GM12878 (cell line): ENCODE measurements at regions not wholly inside any gene's neighbourhood (a gene's known extent, or its start where the extent isn't known, plus 50 kb on each side); places are given as distances from the start of the nearest gene placed in this dataset.

ENCODE experiments used
- ATAC-seq: fragments of 200-7000 bp; cut with Tn5 transposase; 3 replicates; pipeline ENCODE4 v1.9.1; 2020; ENCODE audit warnings: mild to moderate bottlenecking, moderate library complexity
- BruUV-seq: library from RNA; stranded (reverse); fragments of 400-500 nt; replicated peaks from 2 replicates; lab custom pipeline; 2021; lab: Mats Ljungman, UMichigan
- CTCF ChIA-PET: fragments of 300-600 bp; sonication (Branson Sonifier 250); formaldehyde crosslinking; extraction: SDS; loops from one replicate; lab custom pipeline; 2021; ENCODE audit warnings: inconsistent platforms; lab: Yijun Ruan, JAX
- POLR2A ChIA-PET: fragments of 350-600 bp; formaldehyde crosslinking; extraction: SDS; loops from one replicate; lab custom pipeline; 2021; ENCODE audit warnings: inconsistent platforms; lab: Charles Lee
- RAD21 ChIA-PET: fragments of 300-600 bp; sonication (Branson Sonifier 250); formaldehyde crosslinking; loops from one replicate; lab custom pipeline; 2023; ENCODE audit warnings: antibody characterized with exemption; ENCODE audit not compliant: unreplicated experiment; lab: Charles Lee
- SMC1A ChIA-PET: fragments of 300-600 bp; sonication (Branson Sonifier 250); formaldehyde crosslinking; loops from one replicate; lab custom pipeline; 2023; ENCODE audit not compliant: unreplicated experiment, uncharacterized antibody; lab: Charles Lee
- DNase-seq: peaks from one replicate; pipeline ENCODE4 v3.0.0-alpha.2; 2011; ENCODE audit warnings: low read depth, low spot score
- FAIRE-seq: peaks from 3 replicates; lab custom pipeline; 2011; peaks lifted over from hg19 to GRCh38; lab: Jason Lieb, UNC
- H2AFZ ChIP-seq: 2 replicates; pipeline ENCODE4 v1.6.0; 2011; ENCODE audit warnings: low read depth, low read length, control low read depth; ENCODE audit not compliant: control insufficient read depth
- H3K27ac ChIP-seq: 2 replicates; pipeline ENCODE4 v1.5.1; 2011; ENCODE audit warnings: control low read depth; ENCODE audit not compliant: control insufficient read depth, insufficient read depth
- H3K27me3 ChIP-seq, 2 experiments: replicated peaks in 1 of 2; 2 replicates each; pipeline versions ENCODE4 v1.6.0 to v1.6.1; 2011; ENCODE audit warnings: low read length in 1 of 2; ENCODE audit not compliant: control insufficient read depth in 2 of 2, insufficient read depth in 2 of 2
- H3K36me3 ChIP-seq, 2 experiments: 2 replicates each; pipeline ENCODE4 v1.5.1; 2011; ENCODE audit warnings: low read length in 1 of 2; ENCODE audit not compliant: control insufficient read depth in 2 of 2, insufficient read depth in 2 of 2
- H3K4me1 ChIP-seq: 2 replicates; pipeline ENCODE4 v1.6.1; 2011; ENCODE audit warnings: mild to moderate bottlenecking, low read length, moderate library complexity, mixed read lengths; ENCODE audit not compliant: control insufficient read depth, insufficient read depth
- H3K4me2 ChIP-seq: 2 replicates; pipeline ENCODE4 v1.6.0; 2011; ENCODE audit warnings: control low read depth; ENCODE audit not compliant: control insufficient read depth, insufficient read depth
- H3K4me3 ChIP-seq: fragments of 200-600 bp; sonication (generic); 2 replicates; pipeline ENCODE4 v1.5.1; 2016
- H3K79me2 ChIP-seq: 2 replicates; pipeline ENCODE4 v1.6.0; 2011; ENCODE audit warnings: low read length; ENCODE audit not compliant: control insufficient read depth, insufficient read depth
- H3K9ac ChIP-seq: 2 replicates; pipeline ENCODE4 v1.8.0; 2011; ENCODE audit warnings: low read length, control low read depth, mixed read lengths; ENCODE audit not compliant: control insufficient read depth, insufficient read depth
- H3K9me3 ChIP-seq: replicated peaks from 3 replicates; pipeline ENCODE4 v1.5.1; 2011; ENCODE audit warnings: mild to moderate bottlenecking, low read length; ENCODE audit not compliant: control insufficient read depth, insufficient read depth
- H4K20me1 ChIP-seq: 2 replicates; pipeline ENCODE4 v1.6.0; 2011; ENCODE audit not compliant: control insufficient read depth, insufficient read depth
- CBX5 ChIP-seq: sonication (generic); IDR thresholded peaks from 2 replicates; pipeline ENCODE4 v1.6.1; 2016; ENCODE audit warnings: low read depth, moderate library complexity, mild to moderate bottlenecking, inconsistent platforms
- CREM ChIP-seq: IDR thresholded peaks from 2 replicates; pipeline ENCODE4 v1.6.1; 2014; ENCODE audit warnings: antibody characterized with exemption, low read depth
- HDAC6 ChIP-seq: fragments of 200-600 bp; sonication (generic); IDR thresholded peaks from one replicate; pipeline ENCODE4 v1.8.0; 2017; ENCODE audit warnings: antibody characterized with exemption; ENCODE audit not compliant: unreplicated experiment
- MTA3 ChIP-seq: IDR thresholded peaks from 2 replicates; pipeline ENCODE4 v1.6.1; 2012; ENCODE audit warnings: low read length, inconsistent platforms, borderline replicate concordance
- NBN ChIP-seq: fragments of 450-650 bp; IDR thresholded peaks from 2 replicates; pipeline ENCODE4 v1.6.1; 2016
- RB1 ChIP-seq: fragments of 450-650 bp; formaldehyde crosslinking; IDR thresholded peaks from 2 replicates; pipeline ENCODE4 v1.6.1; 2017; ENCODE audit warnings: mild to moderate bottlenecking, borderline replicate concordance
- RELA ChIP-seq: fragments of 450-650 bp; IDR thresholded peaks from 2 replicates; pipeline ENCODE4 v1.8.0; 2014; ENCODE audit warnings: borderline replicate concordance; ENCODE audit not compliant: partially characterized antibody
- SIX5 ChIP-seq: IDR thresholded peaks from 2 replicates; pipeline ENCODE4 v1.6.1; 2011; ENCODE audit warnings: mild to moderate bottlenecking, low read depth, low read length, moderate library complexity; ENCODE audit not compliant: severe bottlenecking
- SMC3 ChIP-seq: IDR thresholded peaks from 2 replicates; pipeline ENCODE4 v1.6.1; 2011; ENCODE audit warnings: low read length, improper control_type of control experiment, borderline replicate concordance
- STAT1 ChIP-seq: fragments of 450-650 bp; conservative IDR thresholded peaks from 2 replicates; pipeline ENCODE4 v1.6.1; 2014; ENCODE audit warnings: antibody characterized with exemption, mild to moderate bottlenecking
- ZNF592 ChIP-seq: fragments of 450-650 bp; IDR thresholded peaks from 2 replicates; pipeline ENCODE4 v1.6.1; 2017; ENCODE audit warnings: mild to moderate bottlenecking, moderate library complexity
- WGBS: methylation state at CpG from one replicate; pipeline ENCODE4 v1.1.6; 2016; ENCODE audit warnings: low lambda C conversion rate; ENCODE audit not compliant: insufficient replicate concordance, insufficient coverage; ENCODE audit errors: missing lambda C conversion rate; 5-methylcytosine and 5-hydroxymethylcytosine counted together
- in situ Hi-C: fragments of 300-500 bp; cut with MboI; formaldehyde crosslinking; loops from 9 replicates; pipeline ENCODE4 v1.14.3; 2018; ENCODE audit warnings: mixed read lengths
- intact Hi-C: fragments of 100-400 bp; cut with micrococcal nuclease; formaldehyde crosslinking; loops from one replicate; pipeline ENCODE4 v1.14.2; 2022; ENCODE audit not compliant: unreplicated experiment

GRCh38 chr6:144928847-144929246 lies 643.7 kb downstream of the UTRN start:
- in situ Hi-C loops (no loop called here), intact Hi-C loops (no loop called here)
- Histone ChIP-seq H3K4me1 (no peaks in the 10 kb centered on the region), H3K4me3 (no peak overlapping the region), H3K79me2 (no peaks in the 10 kb centered on the region), H3K27ac (no peak overlapping the region), H3K27me3 (no peaks in the 10 kb centered on the region; a peak in 1 of 4 replicates), H3K9ac (no peak overlapping the region), H2AFZ (no peak overlapping the region), H4K20me1 (no peaks in the 10 kb centered on the region), H3K4me2 (no peak overlapping the region), H3K9me3 (no peaks in the 10 kb centered on the region), H3K36me3 (no peaks in the 10 kb centered on the region)
- FAIRE-seq (no peak), DNase-seq (no peak), ATAC-seq (no peak)
- CTCF ChIA-PET: interaction anchor here (1.5 to 1.6 kb wide), 2 partner anchors 16 to 344 kb away, joined by 4 read pairs; no protein-coding TSS in a partner anchor
- WGBS: 0% methylated on average over 1 of the region's 1 CpG
- POLR2A ChIA-PET: no interaction called here
- RAD21 ChIA-PET: no interaction called here
- BruUV-seq: no TSS peak
- SMC1A ChIA-PET: interaction anchor here (0.6 kb wide), 1 partner anchor 180 kb away, joined by 3 read pairs; no protein-coding TSS in a partner anchor
- TF ChIP-seq ZNF592: no peak
- TF ChIP-seq STAT1: no peak
- TF ChIP-seq SIX5: no peak
- no peak for TF ChIP-seq MTA3
- no peak for TF ChIP-seq RB1
- TF ChIP-seq HDAC6: no peak
- TF ChIP-seq RELA: no peak
- no peak for TF ChIP-seq NBN
- no peak for TF ChIP-seq CREM
- no peak for TF ChIP-seq CBX5
- TF ChIP-seq SMC3: no peak
